ENCODE measurements at regions not wholly inside any gene's neighbourhood (a gene's known extent, or its start where the extent isn't known, plus 50 kb on each side); places are given as distances from the start of the nearest gene placed in this dataset.

- H2AK9ac ChIP-seq (replicated peaks; ENCODE audit: low read depth, low read length, poor library complexity), result no peak overlapping the region
- H3K27ac ChIP-seq (ENCODE audit: insufficient read depth, low read length), result no peak overlapping the region
- intact Hi-C loops (cut with micrococcal nuclease), result no loop called here
- no peak overlapping the region for H4K5ac ChIP-seq (ENCODE audit: low read depth, low read length)
- no peak overlapping the region for H3K56ac ChIP-seq (ENCODE audit: extremely low read depth, insufficient read depth, low read length)
- no peak overlapping the region for H4K8ac ChIP-seq (ENCODE audit: low read depth in 2 of 2, low read length in 2 of 2)
- no peaks in the 10 kb centered on the region for H3K27me3 ChIP-seq (ENCODE audit: control insufficient read depth, insufficient read depth, low read length)
- no peaks in the 10 kb centered on the region for H4K20me1 ChIP-seq (ENCODE audit: insufficient read depth, low read length)
- H3K9ac ChIP-seq (ENCODE audit: low read depth, low read length), result no peak overlapping the region
- TF ChIP-seq CTCF (conservative IDR thresholded peaks at IDR 0.05; ENCODE audit: low read depth, low read length), result no peak
- no peak for TF ChIP-seq POLR2A (IDR thresholded peaks at IDR 0.05; ENCODE audit: low read depth, low read length)
- no peak for TF ChIP-seq RAD21 (IDR thresholded peaks at IDR 0.05; ENCODE audit: low read length)
- TF ChIP-seq SMC3 (IDR thresholded peaks at IDR 0.05; ENCODE audit: low read depth, low read length), result no peak
- TF ChIP-seq RCOR1 (IDR thresholded peaks at IDR 0.05; ENCODE audit: insufficient replicate concordance, low read length), result no peak
- no peak for TF ChIP-seq RFX5 (IDR thresholded peaks at IDR 0.05; ENCODE audit: low read depth, low read length)
- no peak for TF ChIP-seq USF2 (IDR thresholded peaks at IDR 0.05; ENCODE audit: low read depth, low read length)
- no peak for TF ChIP-seq MXI1 (IDR thresholded peaks at IDR 0.05; ENCODE audit: borderline replicate concordance, low read depth, low read length)
- no peak for TF ChIP-seq BHLHE40 (IDR thresholded peaks at IDR 0.05; ENCODE audit: low read depth, low read length)
- no peak for TF ChIP-seq CHD1 (IDR thresholded peaks at IDR 0.05; ENCODE audit: low read depth, low read length)
- TF ChIP-seq CEBPB (IDR thresholded peaks at IDR 0.05; ENCODE audit: low read depth, low read length), result no peak
- no peak for TF ChIP-seq MAFK (IDR thresholded peaks at IDR 0.05; ENCODE audit: low read depth, low read length)
- TF ChIP-seq MAZ (IDR thresholded peaks at IDR 0.05; ENCODE audit: borderline replicate concordance, low read depth, low read length), result no peak
- no peak for TF ChIP-seq ELK1 (IDR thresholded peaks at IDR 0.05; ENCODE audit: borderline replicate concordance, low read depth, low read length)
- H3K14ac ChIP-seq (replicated peaks; ENCODE audit: low read depth, low read length), result no peak overlapping the region
- in situ Hi-C loops (cut with MboI; ENCODE audit: low sequenced_read_pairs), result no loop called here
- 0 out of 2 replicates have a peak, but pooled peaks cover 2% of the 10 kb centered on the region for H3K9me3 ChIP-seq (ENCODE audit: control insufficient read depth, insufficient read depth, low read length)
- H3K79me1 ChIP-seq (ENCODE audit: low read depth in 1 of 2, low read length in 2 of 2), result no peaks in the 10 kb centered on the region
- peak overlapping the region; percentile 36 for H2AFZ ChIP-seq (replicated peaks; ENCODE audit: low read length, poor library complexity)
- no peak overlapping the region for H2BK5ac ChIP-seq (ENCODE audit: low read depth, low read length, poor library complexity, severe bottlenecking)
- no peaks in the 10 kb centered on the region for H3K36me3 ChIP-seq (ENCODE audit: control insufficient read depth, insufficient read depth, low read length)
- no peak overlapping the region for H2BK20ac ChIP-seq (ENCODE audit: low read depth, low read length)
- ChIA-PET CTCF (interaction anchor here (0.7 kb wide), 1 partner anchor 33 kb away, joined by 3 read pairs; no protein-coding TSS in a partner anchor), POLR2A (ENCODE audit: unreplicated experiment) (no interaction called here)
- dilution Hi-C loops (cut with HindIII; ENCODE audit: low sequenced_read_pairs, unreplicated experiment), result no loop called here
- H3K23ac ChIP-seq (ENCODE audit: low read depth, low read length), result no peak overlapping the region
- ATAC-seq (ENCODE audit: low read depth), result no peak
- H3K4me3 ChIP-seq (ENCODE audit: insufficient read depth, low read depth, low read length), result no peak overlapping the region
- BruUV-seq (replicated peaks), result no TSS peak
- no peak overlapping the region for H3K4ac ChIP-seq (ENCODE audit: low read depth, low read length)
- H2AK5ac ChIP-seq (ENCODE audit: low read depth, low read length), result no peak overlapping the region
- H2BK15ac ChIP-seq (ENCODE audit: low read depth, low read length), result no peak overlapping the region
- H3K4me1 ChIP-seq (ENCODE audit: control insufficient read depth, insufficient read depth, low read length), result no peaks in the 10 kb centered on the region
- H3K18ac ChIP-seq (ENCODE audit: low read depth, low read length), result no peak overlapping the region
- no peaks in the 10 kb centered on the region for H3K9me1 ChIP-seq (ENCODE audit: insufficient read depth, low read length)
- H4K91ac ChIP-seq (ENCODE audit: insufficient read depth, low read depth, low read length), result no peak overlapping the region
- no peak overlapping the region for H2BK120ac ChIP-seq (ENCODE audit: low read depth, low read length)
- no peak overlapping the region for H3K4me2 ChIP-seq (ENCODE audit: low read depth, low read length)
- WGBS, 2 experiments (ENCODE audit: extremely low coverage in 2 of 2, insufficient read length in 1 of 2), result no CpG with 5 or more reads among the region's 2 CpGs
- no peak for DNase-seq
Measured at GRCh38 chr15:35911052-35911777, 365.2 kb upstream of the DPH6 start.

Data from IMR-90 (cell line).